Skin of body (tissue), 1 donor: ENCODE measurements at regions not wholly inside any gene's neighbourhood (a gene's known extent, or its start where the extent isn't known, plus 50 kb on each side); places are given as distances from the start of the nearest gene placed in this dataset.

Experiments used
- DNase-seq: peaks from one replicate; lab custom pipeline; 2025; lab: John Stamatoyannopoulos, UW

DNA sequence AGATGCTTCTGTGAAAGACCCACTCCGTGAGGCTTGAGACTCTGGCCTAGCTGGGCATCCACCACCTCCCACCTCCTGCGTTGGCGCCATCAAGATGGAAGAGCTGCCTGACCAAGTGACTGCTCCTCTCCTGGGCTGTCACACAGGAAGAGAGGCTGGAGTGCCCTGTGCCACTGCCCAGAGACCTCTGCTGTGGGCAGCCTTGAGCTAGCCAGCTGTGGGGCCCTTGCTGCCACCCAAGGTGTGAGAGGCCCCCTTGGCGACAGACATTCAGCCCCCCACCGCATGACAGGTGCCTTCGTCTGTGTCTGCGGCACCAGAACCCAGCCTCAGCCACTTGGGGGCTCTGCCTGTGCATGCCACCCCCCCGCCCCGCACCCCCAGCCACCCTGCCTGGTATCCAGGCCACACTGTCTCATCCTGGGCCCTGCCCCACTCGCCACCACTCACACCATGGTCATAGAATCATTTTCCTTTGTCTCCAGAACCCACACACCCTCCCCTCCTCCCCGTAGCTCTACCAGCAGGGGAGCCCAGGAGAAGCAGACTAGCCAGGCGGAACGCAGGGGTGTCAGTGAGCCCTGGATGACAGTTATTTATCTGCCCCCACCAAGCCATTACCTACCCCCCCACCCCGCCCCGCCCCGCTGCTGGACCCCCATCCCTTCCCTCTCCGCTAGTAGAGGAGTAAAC, 120.9 kb upstream of the LHX1 start:
- no peak for DNase-seq

DNA sequence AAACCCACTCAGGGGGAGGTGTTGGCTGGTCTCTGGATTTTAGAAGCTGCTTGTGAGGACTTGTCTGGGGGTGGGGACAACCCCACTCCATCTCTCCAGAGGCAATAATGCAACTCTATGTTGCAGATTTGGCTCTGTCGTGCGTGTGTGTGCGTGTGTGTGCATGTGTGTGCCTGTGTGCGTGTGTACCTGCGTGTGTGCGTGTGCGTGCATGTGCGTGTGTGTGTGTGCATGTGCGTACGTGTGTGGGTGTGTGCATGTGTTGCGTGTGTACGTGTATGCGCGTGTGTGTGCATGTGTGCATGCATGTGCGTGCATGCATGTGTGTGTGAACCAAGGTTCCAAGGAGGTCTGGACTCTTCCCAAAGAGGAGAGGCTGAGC, 120.4 kb upstream of the LHX1 start:
- DNase-seq = no peak

DNA sequence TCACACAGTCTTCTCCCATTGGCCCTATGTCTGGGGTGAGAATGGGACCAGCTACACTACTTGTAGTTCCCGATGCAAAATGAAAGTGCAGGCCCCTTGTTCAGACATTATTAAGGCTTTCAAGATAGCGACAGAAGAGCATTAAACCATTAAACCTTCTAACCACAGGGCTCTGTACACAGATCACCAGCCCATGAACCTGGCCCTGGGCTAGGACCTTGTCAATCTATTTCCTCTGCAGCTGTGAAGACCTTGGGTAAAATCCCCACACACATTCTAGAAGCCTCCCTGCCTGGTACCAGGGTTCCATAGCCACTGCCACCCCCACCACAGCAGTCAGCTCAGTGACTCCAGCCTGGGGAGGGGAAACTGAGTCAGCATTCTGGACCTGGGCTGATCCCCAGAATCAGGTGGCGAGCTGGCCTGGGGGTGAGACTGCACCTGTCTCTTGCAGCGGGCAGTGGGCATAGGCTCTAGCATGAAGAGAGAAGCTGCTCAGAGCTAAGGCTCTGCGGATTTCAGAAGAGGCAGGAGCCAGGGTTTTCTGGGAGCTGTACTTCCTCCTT, 119.7 kb upstream of the LHX1 start:
- DNase-seq = no peak

DNA sequence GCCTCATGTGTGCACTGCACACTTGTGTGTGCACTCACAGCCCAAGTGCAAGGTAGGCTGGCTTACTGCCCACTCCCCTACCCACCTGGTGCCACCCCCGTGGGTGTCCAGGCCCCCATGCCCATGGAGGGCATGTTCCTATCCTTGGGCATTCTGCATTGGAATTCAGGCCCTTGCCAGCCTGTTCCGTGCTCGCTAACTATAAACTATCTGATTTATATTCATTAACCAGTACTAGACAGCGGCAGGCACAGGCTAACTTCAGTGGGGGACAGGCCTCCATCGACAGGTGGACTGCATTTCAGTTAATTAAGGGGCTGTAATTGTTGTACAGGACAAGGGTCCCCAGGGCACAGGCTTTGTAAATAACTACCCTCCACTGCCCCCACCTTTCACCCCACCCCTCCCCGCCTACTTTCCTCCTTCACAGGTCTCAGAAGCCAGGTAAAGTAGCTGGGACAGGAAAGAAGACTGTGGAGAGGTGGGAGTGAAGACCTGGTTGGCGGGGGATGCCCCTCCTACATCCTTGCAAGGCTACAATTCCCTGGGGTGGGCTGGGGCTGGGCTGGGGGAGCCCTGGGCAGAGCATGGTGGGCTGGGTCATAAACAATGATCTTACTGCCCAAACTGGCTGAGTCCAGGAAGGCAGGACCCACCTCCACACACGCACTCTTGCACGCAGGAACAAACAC, 119.0 kb upstream of the LHX1 start:
- DNase-seq = no peak

DNA sequence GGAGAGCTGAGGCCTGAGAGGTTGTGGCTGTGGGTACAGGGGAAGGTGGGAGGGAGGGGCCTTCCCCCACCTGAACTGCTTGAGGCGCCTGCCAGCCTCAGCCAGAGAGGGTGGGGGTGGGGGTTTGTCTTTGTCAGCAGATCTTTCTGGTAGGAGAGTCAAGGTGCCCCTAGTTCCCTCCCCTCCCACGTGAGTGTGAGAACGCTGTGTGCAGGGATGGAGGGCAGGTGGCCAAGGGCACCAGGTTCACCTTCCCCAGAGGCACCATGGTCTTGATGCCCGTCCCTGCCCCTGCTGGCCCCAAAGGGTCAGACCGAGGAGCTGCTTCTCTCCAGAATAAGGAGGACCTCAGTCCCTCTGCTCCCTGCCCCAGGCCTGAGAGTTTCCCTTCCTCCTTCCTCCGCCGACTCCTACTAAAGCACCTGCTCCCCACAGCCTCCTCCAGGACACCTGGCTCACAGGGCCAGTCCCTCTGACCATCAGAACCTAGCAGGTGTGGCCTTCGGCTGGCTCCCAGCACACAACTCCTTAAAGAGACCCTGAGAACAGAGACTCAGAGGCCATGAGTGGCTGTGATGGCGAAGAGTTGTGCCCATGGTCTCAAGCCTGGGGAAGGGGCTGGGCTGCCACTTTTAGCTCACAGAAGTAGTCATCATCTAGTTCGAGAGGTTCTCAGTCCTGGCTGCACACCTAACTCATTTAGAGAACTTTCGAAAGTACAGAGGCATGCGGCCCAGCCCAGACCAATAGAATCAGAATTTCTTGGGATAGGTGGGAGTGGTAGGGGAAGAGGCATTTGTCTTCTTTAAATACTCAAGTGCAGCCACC, 113.2 kb upstream of the LHX1 start:
- DNase-seq = no peak

DNA sequence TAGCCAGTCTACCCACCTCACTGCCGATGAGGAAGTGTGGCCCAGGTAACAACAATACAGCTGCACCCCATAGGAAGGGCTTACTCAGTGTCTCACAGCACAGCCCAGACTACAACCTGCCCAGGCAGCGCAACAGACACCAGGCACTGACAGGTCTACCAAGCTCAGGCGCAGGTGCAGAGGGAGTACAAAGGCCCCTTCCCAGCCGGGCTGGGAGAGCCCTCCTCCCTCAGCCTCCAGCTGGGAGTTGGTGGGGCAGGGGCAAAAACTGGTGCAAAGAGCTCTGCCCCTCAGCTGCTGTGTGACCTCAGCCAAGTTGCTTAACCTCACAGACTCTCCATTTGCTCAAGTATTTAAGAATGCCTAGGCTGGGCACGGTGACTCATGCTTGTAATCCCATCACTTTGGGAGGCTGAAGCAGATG, 112.6 kb upstream of the LHX1 start:
- no peak for DNase-seq

DNA sequence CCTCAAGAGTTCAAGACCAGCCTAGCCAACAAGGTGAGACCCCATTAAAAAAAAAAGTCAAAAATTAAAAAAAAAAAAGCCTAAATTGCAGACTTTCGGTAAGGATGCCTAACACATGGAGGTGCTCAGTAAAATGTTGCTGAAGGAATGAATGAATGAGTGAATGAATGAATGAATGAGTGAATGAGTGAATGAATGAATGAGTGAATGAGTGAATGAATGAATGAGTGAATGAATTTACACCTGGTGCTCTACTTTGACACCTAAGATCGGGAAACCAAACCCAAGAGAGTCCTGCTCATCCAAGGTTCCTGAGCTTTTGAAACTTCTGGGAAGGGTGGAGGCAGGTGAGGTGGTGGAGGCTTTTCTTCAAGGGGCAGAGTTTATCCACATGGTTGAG, 112.2 kb upstream of the LHX1 start:
- DNase-seq = no peak

DNA sequence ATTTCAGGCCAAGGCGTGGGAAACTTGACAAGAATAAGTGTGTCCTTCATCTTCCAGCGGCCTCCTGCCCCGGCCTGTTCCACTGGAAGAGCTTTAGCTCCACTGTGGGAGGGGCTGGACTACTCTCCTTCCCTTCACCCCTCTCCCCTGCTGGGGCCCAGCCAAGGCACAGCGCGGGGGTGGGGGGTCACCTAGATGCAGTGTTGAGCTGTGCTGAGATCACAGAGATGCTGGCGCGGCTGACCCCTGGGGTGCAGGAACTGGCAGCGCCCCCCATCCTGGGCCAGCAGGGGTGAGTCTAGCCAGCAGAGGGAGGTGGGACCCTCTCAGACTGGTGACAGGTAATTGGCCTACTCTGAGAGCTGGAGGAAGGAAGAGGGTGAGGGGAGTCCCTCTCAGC, 111.8 kb upstream of the LHX1 start:
- no peak for DNase-seq

DNA sequence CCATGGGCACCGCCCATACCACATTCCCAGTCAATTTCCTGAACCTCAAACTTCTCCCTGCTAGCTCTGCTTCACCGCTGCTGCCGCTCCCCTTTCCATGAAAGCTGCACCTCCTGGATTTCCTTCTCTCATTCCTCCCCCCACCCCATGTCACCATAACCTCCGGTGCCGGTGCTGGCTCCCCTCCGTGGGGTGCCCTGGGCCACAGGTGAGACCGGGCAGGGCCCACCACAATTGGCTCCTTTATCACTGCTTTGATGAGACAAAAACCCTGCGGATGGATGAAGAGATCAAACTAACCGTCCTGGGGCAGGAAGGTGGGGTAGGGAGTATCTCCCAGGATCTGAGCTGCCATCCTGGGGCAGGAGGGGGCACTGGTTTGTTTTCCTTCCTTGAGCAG, 111.3 kb upstream of the LHX1 start:
- DNase-seq = no peak

DNA sequence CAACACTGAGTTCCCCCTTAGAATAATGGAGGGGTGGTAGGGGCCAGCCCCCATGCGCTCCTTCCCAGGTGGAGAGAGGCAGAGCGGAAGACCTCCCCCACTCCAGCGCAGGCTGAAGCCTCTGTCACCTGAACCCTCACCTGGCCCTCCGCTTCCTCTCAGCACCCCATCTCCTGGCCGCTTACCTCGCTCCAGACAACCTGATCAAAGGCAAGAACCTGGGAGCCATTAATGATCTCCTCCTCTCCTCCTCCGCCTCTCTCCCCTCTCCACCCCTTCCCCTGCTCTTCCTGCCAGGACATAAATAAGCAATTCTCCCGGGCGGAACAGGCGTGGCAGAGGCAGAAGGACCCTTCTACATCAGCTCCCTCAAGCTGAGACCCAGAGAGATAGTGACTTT, 110.2 kb upstream of the LHX1 start:
- DNase-seq = no peak

DNA sequence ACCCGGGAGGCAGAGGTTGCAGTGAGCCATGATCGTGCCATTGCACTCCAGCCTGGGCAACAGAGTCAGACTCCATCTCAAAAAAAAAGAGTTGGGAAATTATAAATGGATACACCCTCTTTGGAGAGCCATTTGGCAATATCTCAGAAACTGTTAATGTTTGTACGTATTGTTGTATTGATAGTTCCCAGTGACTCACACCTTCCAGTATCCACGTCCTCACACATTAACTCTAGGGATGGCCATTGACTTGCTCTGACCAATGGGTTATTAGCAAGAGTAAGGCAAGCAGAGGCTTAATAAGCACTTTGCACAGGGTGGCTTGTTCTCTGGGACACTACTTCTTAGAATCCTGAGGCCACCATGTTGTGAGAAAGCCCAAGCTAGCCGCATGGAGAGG, 107.6 kb upstream of the LHX1 start:
- no peak for DNase-seq

DNA sequence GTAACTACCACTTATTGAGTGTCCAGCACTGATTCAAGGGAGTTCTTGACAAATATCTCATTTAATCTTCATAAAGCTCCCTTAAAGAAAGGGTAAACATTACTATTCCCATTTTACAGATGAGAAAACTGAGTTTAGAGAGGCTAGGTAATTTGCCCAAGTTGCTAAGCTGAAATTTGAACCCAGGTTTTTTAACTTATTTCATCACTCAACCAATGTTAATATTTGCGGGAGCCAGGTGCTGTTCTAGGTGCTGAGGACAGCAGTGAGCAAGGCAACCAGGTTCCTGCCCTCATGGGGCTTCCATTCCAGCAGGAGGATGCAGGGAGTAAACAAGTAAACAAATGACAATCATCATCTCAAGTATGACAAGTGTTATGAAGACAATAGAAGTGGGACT, 104.0 kb upstream of the LHX1 start:
- DNase-seq = no peak

DNA sequence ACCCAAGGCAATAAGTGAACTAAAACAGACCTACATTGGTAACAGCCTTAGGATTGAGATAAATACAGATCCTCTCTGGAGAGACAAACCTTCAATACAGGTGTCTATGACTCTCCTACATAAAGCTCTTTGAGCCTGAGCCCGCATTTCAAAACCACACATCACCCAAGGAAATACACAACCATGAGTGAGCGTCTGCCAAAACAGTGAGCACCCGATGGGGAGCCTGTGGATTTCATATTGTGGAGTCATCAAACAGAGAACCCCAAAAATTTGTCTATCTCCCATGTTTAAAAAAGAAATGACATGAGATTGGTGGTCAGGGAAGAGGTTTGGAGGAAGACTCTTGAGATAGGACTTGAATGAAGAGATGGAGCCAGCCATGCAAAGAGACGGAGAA, 102.2 kb upstream of the LHX1 start:
- DNase-seq = no peak

DNA sequence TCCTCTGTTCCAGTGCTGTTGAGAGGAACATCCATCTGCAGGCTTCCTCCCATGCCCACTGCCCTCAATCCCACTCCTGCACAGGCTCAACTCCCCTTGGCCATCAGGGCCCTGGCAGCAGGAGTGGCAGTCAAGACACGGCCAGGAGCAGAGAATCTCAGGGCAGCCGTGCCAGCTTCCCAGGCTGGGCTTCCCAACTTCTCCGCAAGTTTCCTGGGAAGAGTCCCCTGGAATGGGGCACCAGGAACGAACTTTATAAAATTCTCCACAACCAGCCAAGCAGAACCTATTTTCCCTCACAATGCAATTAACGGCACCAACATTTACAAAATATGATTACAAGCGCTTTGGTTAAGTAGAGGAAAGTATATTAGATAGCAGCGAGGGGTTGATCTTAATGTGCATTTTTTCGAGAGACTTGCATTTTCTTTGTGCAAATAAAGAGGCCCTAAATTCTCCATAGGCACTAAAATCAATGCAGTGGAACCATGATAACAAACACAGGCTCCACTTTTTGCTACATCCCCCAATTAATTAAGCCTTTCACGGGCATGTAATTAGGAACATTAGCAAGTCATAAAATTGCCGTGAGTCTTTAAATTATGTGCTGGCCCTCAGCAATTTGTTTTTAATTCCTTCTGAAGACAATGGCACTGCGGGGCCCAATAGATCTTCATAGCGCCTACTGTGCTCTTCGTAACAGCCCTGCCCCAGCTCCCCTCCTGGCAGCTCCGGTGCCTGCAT, 99.9 kb upstream of the LHX1 start:
- no peak for DNase-seq

DNA sequence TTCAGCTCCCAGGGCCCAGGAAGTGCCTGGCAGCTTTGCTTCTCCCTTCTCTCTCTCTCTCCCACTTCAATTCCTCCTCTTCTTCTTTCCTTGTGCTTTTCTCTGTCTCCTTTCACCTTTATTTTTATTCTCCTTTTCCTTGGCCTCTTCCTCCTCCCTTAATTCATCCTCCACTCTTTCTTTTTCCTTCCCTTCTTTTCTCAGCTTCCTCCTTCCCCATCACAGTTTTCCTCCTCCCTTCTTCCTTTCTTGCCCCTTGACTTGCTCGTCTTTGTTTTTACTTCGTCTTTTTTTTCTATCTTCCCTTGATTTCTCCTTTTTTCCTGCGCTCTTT, 99.4 kb upstream of the LHX1 start:
- DNase-seq = no peak

DNA sequence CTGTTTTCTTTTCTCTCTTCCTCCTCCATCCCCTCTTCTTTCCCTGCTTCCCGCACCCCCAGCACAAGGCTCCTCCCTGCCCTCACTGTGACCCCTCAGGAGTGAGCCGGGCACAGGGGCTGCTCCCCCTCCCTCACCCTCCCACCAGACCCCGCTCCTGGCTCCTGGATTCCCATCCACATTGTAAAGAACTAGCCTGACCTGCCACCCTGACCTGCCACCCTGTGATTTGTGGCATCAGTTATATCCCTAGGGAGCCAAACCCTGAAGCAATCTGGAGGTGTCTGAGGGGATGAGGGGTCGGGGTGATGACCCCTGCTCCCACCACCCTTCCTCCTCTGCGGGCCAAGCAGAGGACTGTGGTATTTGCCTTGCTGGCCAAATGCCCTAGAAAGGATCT, 98.0 kb upstream of the LHX1 start:
- DNase-seq = no peak

DNA sequence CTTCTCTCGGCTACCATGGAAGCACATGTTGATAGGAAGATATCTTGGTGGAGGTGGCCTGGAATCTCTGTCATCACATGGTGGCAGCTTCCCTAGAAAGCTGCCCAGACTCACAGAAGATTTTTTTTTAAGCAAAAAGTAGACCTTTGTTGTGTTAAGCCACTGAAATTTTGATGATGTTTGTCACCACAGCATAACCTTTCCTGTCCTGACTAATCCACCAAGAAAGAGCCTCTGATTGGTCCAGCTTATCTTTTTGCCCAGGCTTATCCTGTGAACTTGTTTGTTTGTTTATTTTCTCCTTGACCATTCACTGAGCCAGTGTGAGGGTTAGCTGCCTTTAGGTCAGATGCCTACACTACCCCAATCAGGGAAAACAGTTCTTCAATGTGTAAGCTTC, 96.5 kb upstream of the LHX1 start:
- no peak for DNase-seq

DNA sequence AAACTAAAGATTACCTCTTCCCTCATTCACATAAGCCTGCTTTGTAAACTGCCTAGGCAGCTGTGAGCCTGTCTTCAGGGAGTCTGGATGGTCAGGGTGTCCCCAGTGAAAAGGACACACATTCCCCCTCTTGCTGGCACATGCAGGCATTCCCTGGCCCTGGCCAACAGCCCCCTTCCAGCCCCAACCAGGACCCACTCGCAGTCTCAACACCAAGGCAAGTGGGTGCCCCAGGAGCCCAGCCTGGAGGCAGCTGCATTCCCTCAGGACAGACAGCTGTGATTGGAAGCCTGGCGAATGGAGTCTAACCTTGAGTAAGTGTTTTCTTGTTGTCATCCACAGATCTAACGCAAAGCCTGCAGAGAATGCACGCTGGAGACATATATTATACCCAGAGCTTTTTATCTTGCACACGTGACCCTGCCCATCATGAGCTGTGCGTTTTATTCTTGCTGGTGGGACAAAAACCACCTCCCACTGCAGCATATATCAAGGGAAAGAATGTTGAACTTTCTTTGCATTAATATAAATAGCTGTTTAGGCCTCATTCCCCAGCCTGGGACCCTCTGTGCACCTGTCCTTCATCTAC, 95.0 kb upstream of the LHX1 start:
- DNase-seq = no peak

DNA sequence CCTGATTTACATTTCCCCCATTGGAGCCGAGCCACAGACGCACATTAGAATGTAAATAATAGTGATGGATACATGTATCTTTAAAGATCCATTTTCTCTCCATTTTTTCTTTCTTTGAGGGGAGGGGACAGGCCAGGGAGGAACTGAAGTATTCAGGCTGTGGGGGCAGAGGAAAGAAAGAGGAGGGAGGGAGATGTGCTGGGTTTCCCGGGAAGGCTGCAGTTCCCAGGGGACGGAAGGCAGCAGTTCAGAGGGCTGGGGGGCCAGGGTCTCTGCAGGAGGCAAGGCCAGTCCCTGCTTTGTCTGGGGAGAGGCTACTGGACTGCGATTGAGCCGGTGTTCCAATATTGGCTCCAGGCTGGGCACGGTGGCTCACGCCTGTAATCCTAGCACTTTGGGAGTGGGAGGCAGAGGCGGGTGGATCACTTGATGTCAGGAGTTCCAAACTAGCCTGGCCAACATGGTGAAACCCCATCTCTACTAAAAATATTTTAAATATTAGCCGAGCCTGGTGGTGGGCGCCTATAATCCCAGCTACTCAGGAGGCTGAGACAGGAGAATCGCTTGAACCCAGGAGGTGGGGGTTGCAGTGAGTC, 94.2 kb upstream of the LHX1 start:
- DNase-seq = no peak

DNA sequence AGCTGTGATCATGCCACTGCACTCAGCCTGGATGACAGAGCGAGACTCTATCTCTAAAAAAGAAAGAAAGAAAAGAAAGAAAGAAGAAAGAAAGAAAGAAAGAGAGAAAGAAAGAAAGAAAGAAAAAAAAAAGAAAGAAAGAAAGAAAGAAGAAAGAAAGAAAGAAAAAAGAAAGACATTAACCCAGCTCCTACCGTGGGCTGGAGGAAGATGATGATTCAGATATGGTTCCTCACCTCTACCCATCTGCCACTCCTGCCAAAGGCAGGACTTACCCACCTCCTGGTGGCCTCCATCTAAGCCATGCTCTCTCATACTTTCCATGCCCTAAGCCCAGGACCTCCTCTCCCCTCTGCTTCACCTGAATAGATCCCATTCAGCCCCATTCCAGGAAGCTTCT, 93.3 kb upstream of the LHX1 start:
- DNase-seq = no peak

DNA sequence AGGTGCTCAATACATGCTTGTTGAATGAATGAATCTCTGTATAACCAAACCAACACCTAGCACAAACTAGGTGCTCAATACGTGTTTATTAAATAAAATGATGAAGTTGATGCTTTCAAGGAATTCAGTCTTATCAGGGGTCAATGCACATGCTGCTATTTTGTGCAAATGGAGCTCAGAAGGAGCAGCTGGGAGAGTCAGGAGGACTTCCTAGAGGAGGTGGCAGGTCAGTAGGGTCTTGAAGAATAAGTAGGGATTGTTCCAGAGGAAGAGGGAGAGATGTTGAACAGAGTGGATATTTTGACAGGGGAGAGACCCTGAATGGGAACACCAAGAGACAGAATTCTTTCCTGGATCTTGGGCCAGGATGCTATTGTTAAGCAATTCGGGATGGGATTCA, 92.7 kb upstream of the LHX1 start:
- DNase-seq = no peak
